Vagina (tissue), 2 donors: ENCODE measurements at regions not wholly inside any gene's neighbourhood (a gene's known extent, or its start where the extent isn't known, plus 50 kb on each side); places are given as distances from the start of the nearest gene placed in this dataset.

Experiments used
- POLR2A ChIP-seq, 2 donors: fragments of 450-650 bp; IDR thresholded peaks; one replicate each; pipeline ENCODE4 v1.6.1; 2017; ENCODE audit warnings: antibody characterized with exemption in 2 of 2, mild to moderate bottlenecking in 2 of 2, moderate library complexity in 2 of 2
- POLR2AphosphoS5 ChIP-seq, 2 donors: sonication (generic); formaldehyde crosslinking; IDR thresholded peaks; one replicate each; pipeline ENCODE4 v1.9.0; 2017; ENCODE audit warnings: antibody characterized with exemption in 2 of 2, mild to moderate bottlenecking in 2 of 2, low read depth in 1 of 2; ENCODE audit not compliant: insufficient read depth in 1 of 2
- TF ChIP-seq, protein P1 (sequence below), 3 experiments: fragments of 450-650 bp in 2 of 3; fragments of 200-600 bp in 1 of 3; sonication (generic) in 1 of 3; IDR thresholded peaks; one replicate each; pipeline ENCODE4 v1.5.1; 2017 to 2019; ENCODE audit warnings: antibody characterized with exemption in 3 of 3, mild to moderate bottlenecking in 2 of 3, moderate library complexity in 2 of 3

DNA sequence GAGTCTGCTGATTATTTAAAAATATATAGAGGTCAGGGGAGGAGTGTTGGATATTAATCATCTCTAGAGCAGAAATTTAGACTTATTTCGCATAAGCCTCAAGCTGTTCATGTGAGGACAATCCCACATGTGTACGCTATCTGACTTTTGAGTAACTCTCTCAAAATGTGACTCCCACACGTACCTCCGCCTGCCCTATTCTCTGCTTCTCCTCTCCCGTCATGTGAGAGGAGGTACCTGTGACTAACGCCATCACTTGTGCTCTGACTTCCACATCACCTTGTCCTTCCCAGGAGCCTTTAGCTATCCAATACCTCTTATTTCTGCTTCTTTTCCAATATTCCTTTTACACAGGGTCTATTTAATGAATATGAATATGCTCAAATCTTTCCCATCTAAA, 119.3 kb upstream of the CALCR start:
- TF ChIP-seq, protein P1, sequence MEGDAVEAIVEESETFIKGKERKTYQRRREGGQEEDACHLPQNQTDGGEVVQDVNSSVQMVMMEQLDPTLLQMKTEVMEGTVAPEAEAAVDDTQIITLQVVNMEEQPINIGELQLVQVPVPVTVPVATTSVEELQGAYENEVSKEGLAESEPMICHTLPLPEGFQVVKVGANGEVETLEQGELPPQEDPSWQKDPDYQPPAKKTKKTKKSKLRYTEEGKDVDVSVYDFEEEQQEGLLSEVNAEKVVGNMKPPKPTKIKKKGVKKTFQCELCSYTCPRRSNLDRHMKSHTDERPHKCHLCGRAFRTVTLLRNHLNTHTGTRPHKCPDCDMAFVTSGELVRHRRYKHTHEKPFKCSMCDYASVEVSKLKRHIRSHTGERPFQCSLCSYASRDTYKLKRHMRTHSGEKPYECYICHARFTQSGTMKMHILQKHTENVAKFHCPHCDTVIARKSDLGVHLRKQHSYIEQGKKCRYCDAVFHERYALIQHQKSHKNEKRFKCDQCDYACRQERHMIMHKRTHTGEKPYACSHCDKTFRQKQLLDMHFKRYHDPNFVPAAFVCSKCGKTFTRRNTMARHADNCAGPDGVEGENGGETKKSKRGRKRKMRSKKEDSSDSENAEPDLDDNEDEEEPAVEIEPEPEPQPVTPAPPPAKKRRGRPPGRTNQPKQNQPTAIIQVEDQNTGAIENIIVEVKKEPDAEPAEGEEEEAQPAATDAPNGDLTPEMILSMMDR (IDR thresholded peaks at IDR 0.05): no peak
- TF ChIP-seq POLR2AphosphoS5 (IDR thresholded peaks at IDR 0.05; ENCODE audit: insufficient read depth in 1 of 2, low read depth in 1 of 2) (no peak), POLR2A (IDR thresholded peaks at IDR 0.05) (no peak)
